NCI-H1417 (cell line): ENCODE measurements at regions not wholly inside any gene's neighbourhood (a gene's known extent, or its start where the extent isn't known, plus 50 kb on each side); places are given as distances from the start of the nearest gene placed in this dataset.
"Not testable (repeated sequence)": the region's sequence is repeated elsewhere in the genome, so short reads cannot be mapped to it uniquely, and the experiment has no call there.

ENCODE experiments used
- DNase-seq, 3 experiments: peaks; one replicate each; lab custom pipeline; 2025; lab: John Stamatoyannopoulos, UW

- DNase-seq = peak in 1 of 3 experiments; percentile 95
These were observed 208.4 kb downstream of the TPST1 start for GRCh38 chr7:66413379-66414114.

GRCh38 chr7:66415659-66416265 is 210.6 kb downstream of the TPST1 start:
- DNase-seq = no peak

- no peak for DNase-seq
These were observed 210.1 kb upstream of the KCTD7 start for GRCh38 chr7:66418537-66418936.

- DNase-seq = no peak
These were observed 209.5 kb upstream of the KCTD7 start for GRCh38 chr7:66419210-66419609.

GRCh38 chr7:66421830-66422475 is 206.7 kb upstream of the KCTD7 start:
- no peak for DNase-seq

GRCh38 chr7:66423729-66424128 is 205.0 kb upstream of the KCTD7 start:
- DNase-seq = no peak

GRCh38 chr7:66426332-66426731 is 202.3 kb upstream of the KCTD7 start:
- no peak for DNase-seq

GRCh38 chr7:66426996-66427395 is 201.7 kb upstream of the KCTD7 start:
- no peak for DNase-seq

- DNase-seq = no peak
These were observed 200.7 kb upstream of the KCTD7 start for GRCh38 chr7:66427956-66428355.

- no peak for DNase-seq
These were observed 199.1 kb upstream of the KCTD7 start for GRCh38 chr7:66429498-66430163.

GRCh38 chr7:66430164-66430545 is 198.5 kb upstream of the KCTD7 start:
- DNase-seq = no peak

- not testable (repeated sequence) for DNase-seq
These were observed 189.8 kb upstream of the KCTD7 start for GRCh38 chr7:66438703-66439405.

- no peak for DNase-seq
These were observed 186.3 kb upstream of the KCTD7 start for GRCh38 chr7:66442385-66442784.

GRCh38 chr7:66443946-66444345 is 184.7 kb upstream of the KCTD7 start:
- no peak for DNase-seq

- not testable (repeated sequence) for DNase-seq
These were observed 181.7 kb upstream of the KCTD7 start for GRCh38 chr7:66447007-66447406.

GRCh38 chr7:66450814-66451213 is 177.9 kb upstream of the KCTD7 start:
- DNase-seq = not testable (repeated sequence)

- not testable (repeated sequence) for DNase-seq
These were observed 177.0 kb upstream of the KCTD7 start for GRCh38 chr7:66451713-66452112.

- no peak for DNase-seq
These were observed 176.5 kb upstream of the KCTD7 start for GRCh38 chr7:66452165-66452564.

GRCh38 chr7:66453340-66453739 is 175.3 kb upstream of the KCTD7 start:
- DNase-seq = no peak

GRCh38 chr7:66454600-66455225 is 174.0 kb upstream of the KCTD7 start:
- no peak for DNase-seq

- DNase-seq = not testable (repeated sequence)
These were observed 173.2 kb upstream of the KCTD7 start for GRCh38 chr7:66455432-66455831.

- not testable (repeated sequence) for DNase-seq
These were observed 172.2 kb upstream of the KCTD7 start for GRCh38 chr7:66456431-66456830.
